PC-3 (cell line): ENCODE measurements at regions not wholly inside any gene's neighbourhood (a gene's known extent, or its start where the extent isn't known, plus 50 kb on each side); places are given as distances from the start of the nearest gene placed in this dataset.

ENCODE experiments used
- CTCF ChIP-seq: fragments of 300-600 bp; sonication (generic); conservative IDR thresholded peaks from 2 replicates; pipeline ENCODE4 v1.5.1; 2017; ENCODE audit warnings: antibody characterized with exemption, low read depth, mild to moderate bottlenecking, low read length
- EZH2 ChIP-seq: fragments of 300-600 bp; sonication (generic); IDR thresholded peaks from one replicate; pipeline ENCODE4 v1.6.1; 2017; ENCODE audit warnings: antibody characterized with exemption, mild to moderate bottlenecking, low read length; ENCODE audit not compliant: unreplicated experiment

GRCh38 chr6:11919771-11920440 is 92.2 kb upstream of the HIVEP1 start:
- TF ChIP-seq CTCF (no peak), EZH2 (no peak)
